ENCODE measurements at regions not wholly inside any gene's neighbourhood (a gene's known extent, or its start where the extent isn't known, plus 50 kb on each side); places are given as distances from the start of the nearest gene placed in this dataset.

- no peak for DNase-seq
Measured at GRCh38 chr4:100970414-100970813, 376.9 kb downstream of the PPP3CA start.

GRCh38 chr4:100969925-100970324 lies 377.4 kb downstream of the PPP3CA start:
- no peak for DNase-seq

GRCh38 chr4:100968046-100968445 lies 379.3 kb downstream of the PPP3CA start:
- DNase-seq: no peak

GRCh38 chr4:100963627-100964026 lies 383.7 kb downstream of the PPP3CA start:
- DNase-seq: no peak

GRCh38 chr4:100962698-100963097 lies 384.6 kb downstream of the PPP3CA start:
- no peak for DNase-seq

GRCh38 chr4:100960232-100960631 lies 387.1 kb downstream of the PPP3CA start:
- no peak for DNase-seq

GRCh38 chr4:100954046-100954445 lies 393.3 kb downstream of the PPP3CA start:
- DNase-seq: no peak

GRCh38 chr4:100953616-100954015 lies 393.7 kb downstream of the PPP3CA start:
- DNase-seq: no peak

- DNase-seq: no peak
Measured at GRCh38 chr4:100952590-100952989, 394.7 kb downstream of the PPP3CA start.

GRCh38 chr4:100949350-100949935 lies 397.9 kb downstream of the PPP3CA start:
- no peak for DNase-seq

GRCh38 chr4:100948911-100949310 lies 398.4 kb downstream of the PPP3CA start:
- no peak for DNase-seq

- DNase-seq: no peak
Measured at GRCh38 chr4:100945789-100946188, 401.5 kb downstream of the PPP3CA start.

GRCh38 chr4:100938698-100939097 lies 408.6 kb downstream of the PPP3CA start:
- DNase-seq: no peak

- DNase-seq: peak; percentile 62
Measured at GRCh38 chr4:100936661-100937375, 410.5 kb downstream of the PPP3CA start.

- no peak for DNase-seq
Measured at GRCh38 chr4:100935090-100935489, 412.2 kb downstream of the PPP3CA start.

- DNase-seq: no peak
Measured at GRCh38 chr4:100933628-100934027, 413.7 kb downstream of the PPP3CA start.

- peak; percentile 65 for DNase-seq
Measured at GRCh38 chr4:100929758-100930157, 411.9 kb upstream of the EMCN start.

- no peak for DNase-seq
Measured at GRCh38 chr4:100929135-100929534, 411.3 kb upstream of the EMCN start.

GRCh38 chr4:100926039-100926717 lies 408.4 kb upstream of the EMCN start:
- no peak for DNase-seq

GRCh38 chr4:100913685-100914084 lies 395.9 kb upstream of the EMCN start:
- DNase-seq: no peak

GRCh38 chr4:100908540-100908939 lies 390.7 kb upstream of the EMCN start:
- no peak for DNase-seq

GRCh38 chr4:100907465-100908454 lies 389.9 kb upstream of the EMCN start:
- no peak for DNase-seq

GRCh38 chr4:100906973-100907372 lies 389.2 kb upstream of the EMCN start:
- DNase-seq: no peak

Measured in NCI-H524 treated with DMSO at 0.1 percent for 48 hours (cell line).